H9 (cell line): ENCODE measurements at regions not wholly inside any gene's neighbourhood (a gene's known extent, or its start where the extent isn't known, plus 50 kb on each side); places are given as distances from the start of the nearest gene placed in this dataset.

ENCODE experiments used
- DNase-seq: peaks from one replicate; pipeline ENCODE4 v3.0.0-alpha.2; 2017
- H2AFZ ChIP-seq: one replicate; pipeline ENCODE4 v1.6.1; 2013; ENCODE audit warnings: mild to moderate bottlenecking, low read length, control low read depth, moderate library complexity
- H2AK5ac ChIP-seq: 2 replicates; pipeline ENCODE4 v1.6.1; 2013; ENCODE audit warnings: low read length, control low read depth, mixed read lengths; ENCODE audit not compliant: insufficient read length
- H2BK120ac ChIP-seq: one replicate; pipeline ENCODE4 v1.6.1; 2013; ENCODE audit warnings: low read depth, mild to moderate bottlenecking, low read length, control low read depth, inconsistent platforms; ENCODE audit not compliant: poor library complexity, severe bottlenecking
- H2BK12ac ChIP-seq: 2 replicates; pipeline ENCODE4 v1.6.1; 2013; ENCODE audit warnings: low read length, control low read depth, mixed read lengths, low read depth; ENCODE audit not compliant: insufficient read length
- H2BK15ac ChIP-seq: 2 replicates; pipeline ENCODE4 v1.6.1; 2013; ENCODE audit warnings: low read depth, low read length, control low read depth
- H2BK20ac ChIP-seq: one replicate; pipeline ENCODE4 v1.6.1; 2013; ENCODE audit warnings: low read depth, mild to moderate bottlenecking, low read length, control low read depth, inconsistent platforms; ENCODE audit not compliant: poor library complexity, severe bottlenecking
- H2BK5ac ChIP-seq: 2 replicates; pipeline ENCODE4 v1.6.1; 2013; ENCODE audit warnings: low read length, control low read depth, mixed read lengths; ENCODE audit not compliant: insufficient read length
- H3K14ac ChIP-seq: 2 replicates; pipeline ENCODE4 v1.6.1; 2013; ENCODE audit warnings: low read length, control low read depth; ENCODE audit not compliant: insufficient read depth
- H3K18ac ChIP-seq: 2 replicates; pipeline ENCODE4 v1.6.1; 2013; ENCODE audit warnings: low read depth, mild to moderate bottlenecking, mixed read lengths, low read length, control low read depth; ENCODE audit not compliant: insufficient read length
- H3K23ac ChIP-seq: 2 replicates; pipeline ENCODE4 v1.6.1; 2013; ENCODE audit warnings: low read length, control low read depth, mixed read lengths, low read depth; ENCODE audit not compliant: insufficient read length
- H3K23me2 ChIP-seq: 2 replicates; pipeline ENCODE4 v1.6.1; 2013; ENCODE audit warnings: low read depth, mild to moderate bottlenecking, mixed read lengths, low read length, control low read depth; ENCODE audit not compliant: insufficient read length, poor library complexity, severe bottlenecking
- H3K27ac ChIP-seq: 2 replicates; pipeline ENCODE4 v1.5.1; 2013; ENCODE audit warnings: low read length, control low read depth, mixed read lengths, low read depth; ENCODE audit not compliant: insufficient read length
- H3K27me3 ChIP-seq: 2 replicates; pipeline ENCODE4 v1.6.1; 2013; ENCODE audit warnings: low read length, control low read depth, inconsistent platforms; ENCODE audit not compliant: insufficient read depth
- H3K4ac ChIP-seq: 2 replicates; pipeline ENCODE4 v1.6.1; 2013; ENCODE audit warnings: low read depth, mild to moderate bottlenecking, control low read depth, inconsistent platforms, low read length, moderate library complexity
- H3K4me1 ChIP-seq: 2 replicates; pipeline ENCODE4 v1.6.1; 2013; ENCODE audit warnings: low read length, control low read depth, inconsistent platforms; ENCODE audit not compliant: insufficient read depth
- H3K4me2 ChIP-seq: 2 replicates; pipeline ENCODE4 v1.6.1; 2013; ENCODE audit warnings: low read length, control low read depth, mixed read lengths; ENCODE audit not compliant: insufficient read length, insufficient read depth
- H3K56ac ChIP-seq: 2 replicates; pipeline ENCODE4 v1.6.1; 2013; ENCODE audit warnings: low read depth, mild to moderate bottlenecking, mixed read lengths, low read length, control low read depth; ENCODE audit not compliant: insufficient read length
- H3K79me1 ChIP-seq: 2 replicates; pipeline ENCODE4 v1.6.1; 2013; ENCODE audit warnings: low read depth, mild to moderate bottlenecking, moderate library complexity, low read length, control low read depth, inconsistent platforms; ENCODE audit not compliant: insufficient read depth, poor library complexity, severe bottlenecking
- H3K79me2 ChIP-seq: 2 replicates; pipeline ENCODE4 v1.6.1; 2013; ENCODE audit warnings: low read length, control low read depth, inconsistent platforms; ENCODE audit not compliant: insufficient read depth
- H3K9ac ChIP-seq: 2 replicates; pipeline ENCODE4 v1.6.1; 2013; ENCODE audit warnings: low read length, control low read depth, mixed read lengths; ENCODE audit not compliant: insufficient read length; ENCODE audit errors: extremely low read depth
- H3K9me3 ChIP-seq: one replicate; pipeline ENCODE4 v1.6.1; 2013; ENCODE audit warnings: low read depth, low read length, inconsistent platforms; ENCODE audit not compliant: control insufficient read depth
- H3T11ph ChIP-seq: one replicate; pipeline ENCODE4 v1.6.1; 2013; ENCODE audit warnings: mild to moderate bottlenecking, low read length, control low read depth, inconsistent platforms
- H4K20me1 ChIP-seq: one replicate; pipeline ENCODE4 v1.6.1; 2013; ENCODE audit not compliant: control insufficient read depth, insufficient read length, insufficient read depth
- H4K5ac ChIP-seq: 2 replicates; pipeline ENCODE4 v1.6.1; 2013; ENCODE audit warnings: low read depth, mild to moderate bottlenecking, mixed read lengths, low read length, control low read depth; ENCODE audit not compliant: insufficient read length
- H4K8ac ChIP-seq: replicated peaks from 2 replicates; pipeline ENCODE4 v1.6.1; 2013; ENCODE audit warnings: low read length, control low read depth, mixed read lengths, low read depth; ENCODE audit not compliant: insufficient read length
- H4K91ac ChIP-seq: 2 replicates; pipeline ENCODE4 v1.6.1; 2013; ENCODE audit warnings: low read depth, mild to moderate bottlenecking, moderate library complexity, mixed read lengths, low read length, control low read depth; ENCODE audit not compliant: insufficient read length
- H3K27ac Mint-ChIP-seq, 3 experiments: 2 replicates in 2 of 3; 3 replicates in 1 of 3; pipeline ENCODE4 v1.8.0; 2020 to 2021; ENCODE audit warnings: mixed read lengths in 3 of 3, mild to moderate bottlenecking in 1 of 3, moderate library complexity in 1 of 3
- H3K27me3 Mint-ChIP-seq: 2 replicates; pipeline ENCODE4 v1.8.0; 2021; ENCODE audit warnings: low read depth, mild to moderate bottlenecking, moderate library complexity, mixed read lengths
- H3K36me3 Mint-ChIP-seq, 3 experiments: 2 replicates in 2 of 3; 3 replicates in 1 of 3; pipeline ENCODE4 v1.8.0; 2020 to 2021; ENCODE audit warnings: low read depth in 3 of 3, mixed read lengths in 3 of 3; ENCODE audit not compliant: insufficient read depth in 1 of 3
- H3K4me1 Mint-ChIP-seq, 2 experiments: 2 replicates each; pipeline ENCODE4 v1.8.0; 2020; ENCODE audit warnings: mixed read lengths in 2 of 2
- H3K4me3 Mint-ChIP-seq, 2 experiments: 2 replicates in 1 of 2; 3 replicates in 1 of 2; pipeline ENCODE4 v1.8.0; 2020 to 2021; ENCODE audit warnings: mild to moderate bottlenecking in 2 of 2, mixed read lengths in 2 of 2, moderate library complexity in 1 of 2
- H3K9me3 Mint-ChIP-seq, 2 experiments: 2 replicates in 1 of 2; 3 replicates in 1 of 2; pipeline ENCODE4 v1.8.0; 2020; ENCODE audit warnings: mild to moderate bottlenecking in 2 of 2, mixed read lengths in 2 of 2, moderate library complexity in 1 of 2
- WGBS: extraction: QIAGEN DNeasy Blood & Tissue Kit; methylation state at CpG from one replicate; pipeline ENCODE4 v1.1.7; 2013; ENCODE audit warnings: missing lambda C conversion rate, low lambda C conversion rate, mixed read lengths; ENCODE audit not compliant: insufficient read length; ENCODE audit errors: extremely low coverage; 5-methylcytosine and 5-hydroxymethylcytosine counted together
- TF ChIP-seq, protein P1 (sequence below): fragments of 200-600 bp; sonication (generic); conservative IDR thresholded peaks from 3 replicates; pipeline ENCODE4 v1.8.0; 2021; ENCODE audit warnings: antibody characterized with exemption, mild to moderate bottlenecking

DNA sequence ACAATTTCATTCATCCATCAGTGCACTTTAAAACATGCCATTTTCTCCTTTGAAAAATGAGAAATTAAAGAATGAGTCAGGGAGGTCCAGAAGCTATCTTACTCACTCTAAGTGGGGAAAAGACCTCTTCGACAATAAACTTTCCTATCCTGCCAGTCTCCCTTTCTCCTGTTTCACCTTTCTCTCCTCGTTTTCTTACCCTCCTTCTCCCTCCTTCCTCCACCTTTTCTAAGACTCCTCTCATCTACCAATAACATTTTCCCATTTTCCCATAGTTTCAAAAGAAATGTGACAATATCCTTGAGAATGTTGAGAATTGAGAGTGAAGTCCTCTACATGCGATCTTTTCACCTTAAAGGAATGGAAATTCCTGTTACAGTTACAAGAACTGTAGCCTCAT lies 450.5 kb upstream of the GRAMD2B start:
- TF ChIP-seq, protein P1, sequence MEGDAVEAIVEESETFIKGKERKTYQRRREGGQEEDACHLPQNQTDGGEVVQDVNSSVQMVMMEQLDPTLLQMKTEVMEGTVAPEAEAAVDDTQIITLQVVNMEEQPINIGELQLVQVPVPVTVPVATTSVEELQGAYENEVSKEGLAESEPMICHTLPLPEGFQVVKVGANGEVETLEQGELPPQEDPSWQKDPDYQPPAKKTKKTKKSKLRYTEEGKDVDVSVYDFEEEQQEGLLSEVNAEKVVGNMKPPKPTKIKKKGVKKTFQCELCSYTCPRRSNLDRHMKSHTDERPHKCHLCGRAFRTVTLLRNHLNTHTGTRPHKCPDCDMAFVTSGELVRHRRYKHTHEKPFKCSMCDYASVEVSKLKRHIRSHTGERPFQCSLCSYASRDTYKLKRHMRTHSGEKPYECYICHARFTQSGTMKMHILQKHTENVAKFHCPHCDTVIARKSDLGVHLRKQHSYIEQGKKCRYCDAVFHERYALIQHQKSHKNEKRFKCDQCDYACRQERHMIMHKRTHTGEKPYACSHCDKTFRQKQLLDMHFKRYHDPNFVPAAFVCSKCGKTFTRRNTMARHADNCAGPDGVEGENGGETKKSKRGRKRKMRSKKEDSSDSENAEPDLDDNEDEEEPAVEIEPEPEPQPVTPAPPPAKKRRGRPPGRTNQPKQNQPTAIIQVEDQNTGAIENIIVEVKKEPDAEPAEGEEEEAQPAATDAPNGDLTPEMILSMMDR: no peak
- Histone ChIP-seq H3K4ac (no peak overlapping the region), H3T11ph (no peak overlapping the region), H3K79me1 (no peaks in the 10 kb centered on the region), H2BK12ac (no peak overlapping the region), H2AFZ (no peak overlapping the region), H3K18ac (no peak overlapping the region), H2BK5ac (no peak overlapping the region), H3K14ac (no peak overlapping the region), H3K27me3 (no peaks in the 10 kb centered on the region), H4K20me1 (no peaks in the 10 kb centered on the region), H3K27ac (no peak overlapping the region), H2AK5ac (no peak overlapping the region), H2BK20ac (no peak overlapping the region), H2BK120ac (no peak overlapping the region), H3K4me2 (no peak overlapping the region), H3K4me1 (no peaks in the 10 kb centered on the region), H2BK15ac (no peak overlapping the region), H3K9ac (no peak overlapping the region), H3K23ac (no peak overlapping the region), H4K5ac (no peak overlapping the region), H3K56ac (no peak overlapping the region), H3K23me2 (no peaks in the 10 kb centered on the region), H3K79me2 (no peaks in the 10 kb centered on the region), H3K9me3 (no peaks in the 10 kb centered on the region), H4K91ac (no peak overlapping the region), H4K8ac (no peak overlapping the region)
- WGBS: no CpG with 5 or more reads among the region's 3 CpGs
- Mint-ChIP-seq H3K9me3 (no peaks in the 10 kb centered on the region), H3K4me3 (no peak overlapping the region), H3K27ac (no peak overlapping the region; a peak in 1 of 7 replicates), H3K36me3 (no peaks in the 10 kb centered on the region), H3K4me1 (peaks cover 6 to 12% of the 10 kb centered on the region in 2 experiments), H3K27me3 (no peaks in the 10 kb centered on the region)
- no peak for DNase-seq
